MM.1S (cell line): ENCODE measurements at regions not wholly inside any gene's neighbourhood (a gene's known extent, or its start where the extent isn't known, plus 50 kb on each side); places are given as distances from the start of the nearest gene placed in this dataset.

ENCODE experiments used
- DNase-seq: peaks from one replicate; pipeline ENCODE4 v3.0.0-alpha.2; 2015
- H2AFZ ChIP-seq: fragments of 300-600 bp; sonication (generic); 2 replicates; pipeline ENCODE4 v1.6.0; 2016; ENCODE audit warnings: antibody characterized with exemption, low read length
- H3F3A ChIP-seq: fragments of 300-600 bp; sonication (generic); 2 replicates; pipeline ENCODE4 v1.6.1; 2016; ENCODE audit warnings: mild to moderate bottlenecking, antibody characterized with exemption, low read length, moderate library complexity, mixed read lengths; ENCODE audit not compliant: insufficient read depth
- H3K27ac ChIP-seq: fragments of 300-600 bp; sonication (generic); 2 replicates; pipeline ENCODE4 v1.5.1; 2016; ENCODE audit warnings: mild to moderate bottlenecking, low read length
- H3K27me3 ChIP-seq: fragments of 300-600 bp; sonication (generic); replicated peaks from 2 replicates; pipeline ENCODE4 v1.6.0; 2016; ENCODE audit warnings: low read length; ENCODE audit not compliant: insufficient read depth
- H3K36me3 ChIP-seq: fragments of 300-600 bp; sonication (generic); replicated peaks from 2 replicates; pipeline ENCODE4 v1.6.1; 2016; ENCODE audit warnings: mild to moderate bottlenecking, low read length, mixed read lengths; ENCODE audit not compliant: insufficient read depth
- H3K4me1 ChIP-seq: fragments of 300-600 bp; sonication (generic); 2 replicates; pipeline ENCODE4 v1.6.1; 2016; ENCODE audit warnings: low read length, mixed read lengths
- H3K4me2 ChIP-seq: fragments of 300-600 bp; sonication (generic); 2 replicates; pipeline ENCODE4 v1.6.0; 2016; ENCODE audit warnings: low read depth, low read length
- H3K4me3 ChIP-seq: fragments of 300-600 bp; sonication (generic); 2 replicates; pipeline ENCODE4 v1.5.1; 2016; ENCODE audit warnings: low read length, mixed read lengths
- H3K79me2 ChIP-seq: fragments of 300-600 bp; sonication (generic); 2 replicates; pipeline ENCODE4 v1.6.1; 2016; ENCODE audit warnings: mixed run types, low read length, mixed read lengths
- H3K9ac ChIP-seq: fragments of 300-600 bp; sonication (generic); 2 replicates; pipeline ENCODE4 v1.6.1; 2016; ENCODE audit warnings: low read length, mixed read lengths
- H3K9me2 ChIP-seq: fragments of 300-600 bp; sonication (generic); replicated peaks from 2 replicates; pipeline ENCODE4 v1.6.1; 2016; ENCODE audit warnings: mild to moderate bottlenecking, low read length, mixed read lengths; ENCODE audit not compliant: insufficient read depth
- H3K9me3 ChIP-seq: fragments of 300-600 bp; sonication (generic); replicated peaks from 2 replicates; pipeline ENCODE4 v1.6.1; 2016; ENCODE audit warnings: mild to moderate bottlenecking, low read length, mixed read lengths; ENCODE audit not compliant: insufficient read depth
- H4K20me1 ChIP-seq: fragments of 300-600 bp; sonication (generic); 2 replicates; pipeline ENCODE4 v1.6.1; 2016; ENCODE audit warnings: mild to moderate bottlenecking, low read length, moderate library complexity, mixed read lengths; ENCODE audit not compliant: insufficient read depth
- CTCF ChIP-seq: fragments of 300-600 bp; sonication (generic); IDR thresholded peaks from 2 replicates; pipeline ENCODE4 v1.5.1; 2016; ENCODE audit warnings: antibody characterized with exemption, low read length, mixed read lengths
- EZH2 ChIP-seq: fragments of 300-600 bp; sonication (generic); optimal IDR thresholded peaks from 2 replicates; pipeline ENCODE3; 2017; ENCODE audit warnings: low read depth, mild to moderate bottlenecking, antibody characterized with exemption, low read length, mixed read lengths
- EZH2phosphoT487 ChIP-seq: fragments of 300-600 bp; sonication (generic); IDR thresholded peaks from 2 replicates; pipeline ENCODE4 v1.6.1; 2018; ENCODE audit warnings: antibody characterized with exemption, low read length

DNA sequence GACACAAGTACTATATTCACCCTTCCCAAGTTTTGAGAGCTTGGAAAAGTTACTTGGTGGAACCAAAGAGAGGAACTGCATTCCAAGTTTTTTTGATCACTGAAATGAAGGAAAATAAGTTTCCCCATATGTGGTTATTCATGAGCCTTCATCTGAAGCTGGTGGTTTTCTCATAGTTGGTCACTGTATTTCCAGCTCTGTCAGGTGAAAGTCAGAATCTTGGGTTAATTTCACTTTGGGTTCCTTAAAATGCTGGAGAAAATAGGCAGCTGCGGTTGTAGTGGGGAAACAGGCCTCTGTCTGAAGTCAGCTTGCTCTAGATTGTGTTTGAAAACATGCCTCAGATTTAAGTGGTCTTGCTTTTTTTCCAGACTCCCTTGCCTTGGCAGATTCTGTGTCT, 200.5 kb downstream of the HRH4 start:
- Histone ChIP-seq H3K27me3 (peaks cover 23% of the 10 kb centered on the region), H3K4me1 (peaks cover 13% of the 10 kb centered on the region), H3K9me2 (no peaks in the 10 kb centered on the region), H3K4me3 (peak overlapping the region; percentile 51), H3K27ac (no peak overlapping the region), H3K9ac (no peak overlapping the region), H2AFZ (no peak overlapping the region), H3K9me3 (no peaks in the 10 kb centered on the region), H4K20me1 (no peaks in the 10 kb centered on the region), H3K79me2 (no peaks in the 10 kb centered on the region), H3F3A (peaks cover 16% of the 10 kb centered on the region), H3K36me3 (no peaks in the 10 kb centered on the region), H3K4me2 (peak overlapping the region; percentile 45)
- TF ChIP-seq EZH2 (no peak), CTCF (no peak), EZH2phosphoT487 (no peak)
- DNase-seq, result peak; percentile 41

DNA sequence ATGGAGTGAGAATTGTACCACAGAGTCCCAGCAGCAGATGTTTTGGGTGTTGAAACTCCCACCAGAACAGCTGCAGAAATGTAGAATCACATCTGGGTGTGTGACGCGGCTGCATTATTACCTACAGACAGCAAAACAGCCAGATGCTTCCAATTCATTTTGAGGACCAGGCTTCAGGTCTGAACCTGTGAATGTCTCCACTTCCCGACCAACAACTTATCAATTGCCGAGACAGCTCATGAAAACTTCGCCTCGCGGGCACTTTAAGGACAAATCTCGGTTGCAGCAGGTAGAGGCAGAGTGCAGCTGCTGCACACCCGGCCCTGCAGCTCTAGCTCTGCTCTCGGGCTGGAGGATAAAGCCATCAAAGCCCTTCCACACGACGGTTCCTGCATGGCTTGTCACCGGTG, 202.0 kb downstream of the HRH4 start:
- Histone ChIP-seq H2AFZ (no peak overlapping the region), H3K9me2 (no peaks in the 10 kb centered on the region), H3K9me3 (no peaks in the 10 kb centered on the region), H3K36me3 (no peaks in the 10 kb centered on the region), H4K20me1 (no peaks in the 10 kb centered on the region), H3K27me3 (peaks cover 23% of the 10 kb centered on the region), H3K9ac (no peak overlapping the region), H3F3A (peaks cover 16% of the 10 kb centered on the region), H3K4me1 (peaks cover 13% of the 10 kb centered on the region), H3K79me2 (no peaks in the 10 kb centered on the region), H3K4me3 (no peak overlapping the region), H3K4me2 (no peak overlapping the region), H3K27ac (no peak overlapping the region)
- TF ChIP-seq EZH2phosphoT487 (no peak), CTCF (no peak), EZH2 (no peak)
- DNase-seq, result no peak

GRCh38 chr18:24663026-24663425, 202.6 kb downstream of the HRH4 start:
- H3K9ac ChIP-seq, result no peak overlapping the region
- peaks cover 16% of the 10 kb centered on the region for H3F3A ChIP-seq
- H3K9me2 ChIP-seq, result no peaks in the 10 kb centered on the region
- no peaks in the 10 kb centered on the region for H3K9me3 ChIP-seq
- no peaks in the 10 kb centered on the region for H3K36me3 ChIP-seq
- H3K4me1 ChIP-seq, result peaks cover 13% of the 10 kb centered on the region
- peaks cover 23% of the 10 kb centered on the region for H3K27me3 ChIP-seq
- no peaks in the 10 kb centered on the region for H3K79me2 ChIP-seq
- H2AFZ ChIP-seq, result no peak overlapping the region
- no peaks in the 10 kb centered on the region for H4K20me1 ChIP-seq
- H3K27ac ChIP-seq, result no peak overlapping the region
- TF ChIP-seq EZH2phosphoT487 (no peak), CTCF (no peak), EZH2 (no peak)
- no peak overlapping the region for H3K4me2 ChIP-seq
- DNase-seq, result no peak
- H3K4me3 ChIP-seq, result no peak overlapping the region
